NT2/D1 (cell line): ENCODE measurements at regions not wholly inside any gene's neighbourhood (a gene's known extent, or its start where the extent isn't known, plus 50 kb on each side); places are given as distances from the start of the nearest gene placed in this dataset.

Source experiments
- DNase-seq: peaks from one replicate; pipeline ENCODE4 v3.0.0-alpha.2; 2011; ENCODE audit warnings: low read depth, low spot score
- H3K27me3 ChIP-seq: 2 replicates; pipeline ENCODE4 v1.6.0; 2011; ENCODE audit warnings: mild to moderate bottlenecking; ENCODE audit not compliant: insufficient read length, insufficient read depth
- H3K36me3 ChIP-seq: 2 replicates; pipeline ENCODE4 v1.6.1; 2011; ENCODE audit warnings: mild to moderate bottlenecking, low read length, mixed read lengths; ENCODE audit not compliant: insufficient read depth, insufficient read length
- H3K4me1 ChIP-seq: 2 replicates; pipeline ENCODE4 v1.5.1; 2011; ENCODE audit not compliant: insufficient read depth, insufficient read length
- H3K4me3 ChIP-seq: 2 replicates; pipeline ENCODE4 v1.5.1; 2011; ENCODE audit warnings: low read depth; ENCODE audit not compliant: insufficient read length
- H3K9ac ChIP-seq: 2 replicates; pipeline ENCODE4 v1.6.0; 2011; ENCODE audit warnings: low read depth; ENCODE audit not compliant: insufficient read length
- H3K9me3 ChIP-seq: 2 replicates; pipeline ENCODE4 v1.5.1; 2011; ENCODE audit warnings: mild to moderate bottlenecking, low read length; ENCODE audit not compliant: insufficient read depth
- SUZ12 ChIP-seq: IDR thresholded peaks from 2 replicates; pipeline ENCODE4 v1.6.1; 2011; ENCODE audit not compliant: insufficient read length, insufficient read depth; ENCODE audit errors: extremely low read depth
- YY1 ChIP-seq: IDR thresholded peaks from 2 replicates; pipeline ENCODE4 v1.6.1; 2011; ENCODE audit not compliant: insufficient read length, insufficient read depth
- ZNF274 ChIP-seq: IDR thresholded peaks from 2 replicates; pipeline ENCODE4 v1.6.1; 2011; ENCODE audit warnings: mild to moderate bottlenecking, low read depth, low read length

- no peak overlapping the region for H3K4me3 ChIP-seq
- no peaks in the 10 kb centered on the region for H3K9me3 ChIP-seq
- no peak overlapping the region for H3K9ac ChIP-seq
- TF ChIP-seq SUZ12 (no peak), ZNF274 (no peak), YY1 (no peak)
- no peaks in the 10 kb centered on the region for H3K36me3 ChIP-seq
- peaks cover 3% of the 10 kb centered on the region for H3K4me1 ChIP-seq
- H3K27me3 ChIP-seq: no peaks in the 10 kb centered on the region
- no peak for DNase-seq
Measured at GRCh38 chr10:71028066-71028465, 139.7 kb upstream of the PCBD1 start.

DNA sequence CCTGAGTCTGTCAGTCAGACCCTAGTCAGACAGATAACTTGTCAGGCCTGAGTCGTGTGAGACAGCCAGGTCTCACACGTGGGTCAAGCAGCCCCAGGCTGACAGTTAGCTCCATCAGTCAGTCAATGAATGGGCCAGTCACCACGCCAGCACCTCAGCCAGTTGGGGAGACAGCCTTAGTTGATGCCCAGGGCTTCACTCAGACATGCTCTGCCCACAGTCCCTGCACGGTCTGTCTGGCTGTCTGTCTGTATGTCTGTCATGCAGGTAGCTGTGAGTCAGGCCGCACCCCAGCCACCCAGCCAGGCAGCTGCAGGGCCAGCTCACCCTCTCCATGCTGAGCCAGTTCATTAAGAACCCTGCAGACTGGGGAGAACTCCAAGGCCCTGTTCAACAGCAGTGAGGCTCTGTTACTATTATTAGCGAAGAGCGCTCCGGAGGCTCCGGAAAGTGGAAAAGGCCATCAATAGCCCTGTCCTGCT is 141.1 kb upstream of the PCBD1 start:
- no peak for TF ChIP-seq YY1
- Histone ChIP-seq H3K4me3 (no peak overlapping the region), H3K4me1 (peaks cover 3% of the 10 kb centered on the region), H3K36me3 (no peaks in the 10 kb centered on the region), H3K9me3 (no peaks in the 10 kb centered on the region), H3K9ac (no peak overlapping the region), H3K27me3 (no peaks in the 10 kb centered on the region)
- DNase-seq: no peak

DNA sequence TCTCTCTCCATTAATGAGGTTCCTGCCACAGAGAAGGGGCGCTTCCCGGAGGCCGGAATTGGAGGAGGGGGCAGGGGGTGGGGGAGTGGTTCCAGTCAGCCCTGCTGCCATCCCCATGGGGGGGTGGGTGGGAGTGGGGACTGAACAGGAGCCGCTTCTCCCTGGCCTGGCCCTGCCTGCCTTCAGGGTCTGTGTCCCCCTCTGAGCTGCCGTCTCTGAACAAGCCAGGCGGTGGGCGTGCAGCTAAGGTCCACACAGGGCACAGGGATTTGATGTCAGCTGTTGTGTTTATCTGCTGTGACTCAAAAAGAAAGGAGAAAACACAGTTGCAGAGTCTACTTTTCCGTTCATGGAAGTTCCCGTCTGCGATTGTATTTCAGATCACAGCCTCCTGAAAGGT is 141.5 kb upstream of the PCBD1 start:
- no peaks in the 10 kb centered on the region for H3K27me3 ChIP-seq
- H3K9ac ChIP-seq: no peak overlapping the region
- TF ChIP-seq YY1 (no peak), ZNF274 (no peak), SUZ12 (no peak)
- no peaks in the 10 kb centered on the region for H3K36me3 ChIP-seq
- no peaks in the 10 kb centered on the region for H3K9me3 ChIP-seq
- peaks cover 3% of the 10 kb centered on the region for H3K4me1 ChIP-seq
- no peak overlapping the region for H3K4me3 ChIP-seq
- no peak for DNase-seq

- TF ChIP-seq SUZ12 (no peak), YY1 (no peak), ZNF274 (no peak)
- no peaks in the 10 kb centered on the region for H3K9me3 ChIP-seq
- H3K4me1 ChIP-seq: peaks cover 3% of the 10 kb centered on the region
- no peak overlapping the region for H3K4me3 ChIP-seq
- no peaks in the 10 kb centered on the region for H3K36me3 ChIP-seq
- no peak for DNase-seq
- H3K27me3 ChIP-seq: no peaks in the 10 kb centered on the region
- H3K9ac ChIP-seq: no peak overlapping the region
Measured at GRCh38 chr10:71031026-71031425, 142.7 kb upstream of the PCBD1 start.

DNA sequence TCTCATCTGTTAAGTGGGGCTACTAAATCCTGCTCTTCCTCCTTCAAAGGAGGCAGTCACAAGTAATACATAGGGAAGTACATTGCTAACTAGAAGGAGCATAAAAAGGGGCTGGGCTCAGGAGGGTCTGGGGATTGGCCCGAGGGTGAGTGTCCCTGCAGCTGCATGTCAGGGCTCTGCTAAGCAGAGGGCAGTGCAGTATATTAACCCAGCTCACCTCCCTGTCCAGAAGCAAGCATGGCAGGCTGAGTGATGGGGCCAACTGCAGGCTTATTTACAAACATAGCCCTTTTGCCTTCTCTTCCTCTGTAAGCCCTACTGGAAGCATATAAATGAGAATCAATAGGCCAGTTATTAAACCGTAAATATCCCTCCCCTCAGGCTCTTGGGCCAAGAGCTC is 143.2 kb upstream of the PCBD1 start:
- no peaks in the 10 kb centered on the region for H3K9me3 ChIP-seq
- H3K9ac ChIP-seq: no peak overlapping the region
- TF ChIP-seq SUZ12 (no peak), ZNF274 (no peak), YY1 (no peak)
- H3K4me3 ChIP-seq: no peak overlapping the region
- peaks cover 3% of the 10 kb centered on the region for H3K4me1 ChIP-seq
- no peaks in the 10 kb centered on the region for H3K36me3 ChIP-seq
- no peaks in the 10 kb centered on the region for H3K27me3 ChIP-seq
- DNase-seq: no peak

GRCh38 chr10:71032887-71033286 is 144.5 kb upstream of the PCBD1 start:
- no peaks in the 10 kb centered on the region for H3K36me3 ChIP-seq
- no peak for DNase-seq
- H3K4me3 ChIP-seq: no peak overlapping the region
- no peaks in the 10 kb centered on the region for H3K27me3 ChIP-seq
- TF ChIP-seq YY1 (no peak), SUZ12 (no peak), ZNF274 (no peak)
- no peak overlapping the region for H3K9ac ChIP-seq
- peaks cover 3% of the 10 kb centered on the region for H3K4me1 ChIP-seq
- no peaks in the 10 kb centered on the region for H3K9me3 ChIP-seq

- no peak for DNase-seq
- H3K4me1 ChIP-seq: peaks cover 3% of the 10 kb centered on the region
- no peaks in the 10 kb centered on the region for H3K9me3 ChIP-seq
- no peak overlapping the region for H3K4me3 ChIP-seq
- TF ChIP-seq YY1 (no peak), SUZ12 (no peak), ZNF274 (no peak)
- H3K36me3 ChIP-seq: no peaks in the 10 kb centered on the region
- H3K27me3 ChIP-seq: no peaks in the 10 kb centered on the region
- H3K9ac ChIP-seq: no peak overlapping the region
Measured at GRCh38 chr10:71033396-71033980, 145.1 kb upstream of the PCBD1 start.
